GM12872 (cell line): ENCODE measurements at regions not wholly inside any gene's neighbourhood (a gene's known extent, or its start where the extent isn't known, plus 50 kb on each side); places are given as distances from the start of the nearest gene placed in this dataset.

Source experiments
- TF ChIP-seq, protein P1 (sequence below): IDR thresholded peaks from 3 replicates; pipeline ENCODE4 v1.5.1; 2011; ENCODE audit warnings: low read depth, mild to moderate bottlenecking, low read length, moderate library complexity; ENCODE audit not compliant: insufficient read depth

DNA sequence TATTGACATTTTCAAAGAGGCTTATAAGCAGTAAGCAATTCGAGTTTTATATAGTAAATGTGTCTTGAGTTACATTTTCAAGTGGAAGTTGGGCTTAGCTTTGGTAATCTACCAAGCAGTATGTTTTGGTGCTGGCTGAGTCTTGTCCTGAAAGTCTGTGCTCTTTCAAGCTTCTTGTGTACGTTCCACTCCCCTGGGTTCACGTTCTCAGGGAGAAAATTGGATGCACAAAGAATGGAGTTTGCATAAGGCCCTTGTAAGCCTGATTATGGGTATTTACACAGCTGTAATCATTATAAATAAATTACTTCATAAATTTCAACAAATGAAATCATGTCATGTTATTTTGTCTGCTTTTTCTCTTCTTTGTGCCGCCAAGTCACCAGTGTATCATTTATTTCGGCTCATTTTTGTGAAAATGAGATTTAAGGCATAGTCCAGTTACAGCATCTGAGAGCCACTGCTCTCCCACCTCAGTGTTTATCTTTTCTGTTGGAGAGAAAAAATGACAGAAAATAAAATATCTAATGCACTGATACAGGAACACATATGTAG is 262.5 kb downstream of the BTBD3 start:
- TF ChIP-seq, protein P1, sequence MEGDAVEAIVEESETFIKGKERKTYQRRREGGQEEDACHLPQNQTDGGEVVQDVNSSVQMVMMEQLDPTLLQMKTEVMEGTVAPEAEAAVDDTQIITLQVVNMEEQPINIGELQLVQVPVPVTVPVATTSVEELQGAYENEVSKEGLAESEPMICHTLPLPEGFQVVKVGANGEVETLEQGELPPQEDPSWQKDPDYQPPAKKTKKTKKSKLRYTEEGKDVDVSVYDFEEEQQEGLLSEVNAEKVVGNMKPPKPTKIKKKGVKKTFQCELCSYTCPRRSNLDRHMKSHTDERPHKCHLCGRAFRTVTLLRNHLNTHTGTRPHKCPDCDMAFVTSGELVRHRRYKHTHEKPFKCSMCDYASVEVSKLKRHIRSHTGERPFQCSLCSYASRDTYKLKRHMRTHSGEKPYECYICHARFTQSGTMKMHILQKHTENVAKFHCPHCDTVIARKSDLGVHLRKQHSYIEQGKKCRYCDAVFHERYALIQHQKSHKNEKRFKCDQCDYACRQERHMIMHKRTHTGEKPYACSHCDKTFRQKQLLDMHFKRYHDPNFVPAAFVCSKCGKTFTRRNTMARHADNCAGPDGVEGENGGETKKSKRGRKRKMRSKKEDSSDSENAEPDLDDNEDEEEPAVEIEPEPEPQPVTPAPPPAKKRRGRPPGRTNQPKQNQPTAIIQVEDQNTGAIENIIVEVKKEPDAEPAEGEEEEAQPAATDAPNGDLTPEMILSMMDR, result no peak

DNA sequence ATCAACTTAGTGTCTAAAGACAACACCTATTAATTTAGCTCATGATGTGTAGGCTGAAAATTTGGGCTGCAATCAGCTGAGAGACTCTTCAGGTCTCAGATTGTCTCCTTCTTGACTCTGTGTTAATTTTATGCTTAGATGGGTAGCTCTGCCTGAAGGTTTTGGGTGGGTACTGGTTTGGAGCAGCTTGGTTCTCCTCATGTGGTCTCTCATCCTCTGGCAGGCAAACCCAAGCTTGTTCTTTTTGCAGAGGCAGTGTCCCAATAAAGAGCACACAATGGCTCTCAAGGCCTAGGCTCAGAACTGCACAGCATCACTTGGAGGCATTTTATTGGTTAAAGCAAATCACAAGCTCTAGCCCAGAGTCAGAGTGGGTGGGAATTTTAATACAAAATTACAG is 280.6 kb downstream of the BTBD3 start:
- TF ChIP-seq, protein P1, result no peak

DNA sequence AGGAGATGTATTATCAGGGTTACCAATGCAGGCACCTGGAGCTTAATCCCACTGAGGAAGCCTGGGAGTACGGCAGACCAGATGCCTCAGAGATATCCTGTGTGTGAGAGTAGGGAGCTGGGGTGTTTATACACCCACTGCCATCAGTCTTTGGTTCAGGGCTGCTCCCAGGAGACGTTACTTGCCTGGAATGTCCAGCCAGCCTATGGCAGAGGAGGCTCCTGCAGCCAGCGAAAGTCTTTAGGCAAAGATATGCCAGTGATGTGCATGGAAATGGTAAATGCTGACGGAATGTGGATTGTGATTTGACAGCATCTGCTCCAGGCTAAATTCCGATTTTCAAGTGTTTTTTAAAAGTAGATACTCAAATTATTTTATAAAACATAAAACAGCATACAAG is 282.0 kb downstream of the BTBD3 start:
- TF ChIP-seq, protein P1, result no peak

DNA sequence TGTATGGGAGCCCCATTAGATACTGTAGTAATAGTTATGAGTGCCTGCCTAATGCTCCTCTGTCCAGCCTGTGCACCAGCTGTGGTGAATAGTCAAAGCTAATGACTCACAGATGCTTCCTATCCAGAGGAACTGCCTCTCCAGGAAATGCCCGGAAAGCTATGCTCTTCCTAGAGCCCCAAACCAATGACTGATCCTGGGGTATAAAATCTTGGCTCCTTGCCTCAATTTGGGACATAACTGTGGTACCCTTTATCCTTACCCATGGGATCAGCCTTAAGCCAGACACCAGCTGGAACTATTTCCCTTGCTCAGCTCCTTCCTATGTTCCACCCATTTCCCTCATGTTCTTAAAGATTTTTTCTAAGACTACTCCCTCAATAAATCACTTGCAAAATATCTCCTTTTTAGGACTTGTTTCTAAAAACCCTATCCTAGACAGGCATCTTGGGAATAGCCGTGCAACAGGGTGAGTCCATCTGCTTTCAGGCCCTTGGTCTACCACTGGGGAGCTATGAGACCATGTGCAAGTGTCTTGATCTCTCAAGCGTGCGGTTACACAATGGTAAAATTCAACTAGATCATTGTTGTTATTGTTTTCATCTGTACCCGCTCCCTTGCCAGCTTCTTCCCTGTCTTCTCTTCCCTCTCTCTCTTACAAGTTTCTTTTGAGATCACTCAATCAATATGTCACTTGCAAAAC is 283.7 kb downstream of the BTBD3 start:
- TF ChIP-seq, protein P1, result no peak

DNA sequence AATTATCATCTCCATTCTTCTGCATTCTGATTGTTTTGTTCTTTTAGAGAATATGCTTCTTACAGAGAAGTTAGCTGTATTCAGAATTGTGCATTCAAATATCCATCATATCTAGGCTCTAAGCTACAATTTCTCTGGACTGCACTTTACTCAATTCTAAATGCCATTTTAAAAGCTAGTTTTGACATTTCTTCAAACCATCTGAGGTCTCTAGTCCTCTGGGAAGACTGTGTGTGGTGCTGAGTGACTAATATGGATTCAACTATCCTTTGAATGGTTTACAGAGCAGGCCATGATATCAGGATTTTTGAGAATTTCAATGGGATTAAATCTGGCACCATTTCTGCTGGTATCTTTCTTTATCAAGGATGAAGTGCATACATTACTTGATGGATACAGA is 285.7 kb downstream of the BTBD3 start:
- TF ChIP-seq, protein P1, result no peak

DNA sequence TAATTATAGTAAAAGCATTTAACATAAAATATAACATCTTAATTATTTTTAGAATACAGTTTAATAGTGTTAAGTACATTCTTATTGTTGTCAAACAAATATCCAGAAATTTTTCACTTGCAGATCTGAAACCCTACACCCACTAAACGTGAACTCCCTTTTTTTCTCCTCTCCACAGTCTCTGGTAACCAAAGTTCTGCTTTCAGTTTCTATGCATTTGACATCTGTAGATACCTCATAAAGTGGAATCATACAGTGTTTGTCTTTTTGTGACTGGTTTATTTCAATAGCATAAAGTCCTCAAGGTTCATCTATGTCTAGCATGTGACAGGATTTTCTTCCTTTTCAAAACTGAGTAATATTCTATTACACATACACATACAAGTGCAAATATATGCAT is 286.3 kb downstream of the BTBD3 start:
- TF ChIP-seq, protein P1, result no peak

DNA sequence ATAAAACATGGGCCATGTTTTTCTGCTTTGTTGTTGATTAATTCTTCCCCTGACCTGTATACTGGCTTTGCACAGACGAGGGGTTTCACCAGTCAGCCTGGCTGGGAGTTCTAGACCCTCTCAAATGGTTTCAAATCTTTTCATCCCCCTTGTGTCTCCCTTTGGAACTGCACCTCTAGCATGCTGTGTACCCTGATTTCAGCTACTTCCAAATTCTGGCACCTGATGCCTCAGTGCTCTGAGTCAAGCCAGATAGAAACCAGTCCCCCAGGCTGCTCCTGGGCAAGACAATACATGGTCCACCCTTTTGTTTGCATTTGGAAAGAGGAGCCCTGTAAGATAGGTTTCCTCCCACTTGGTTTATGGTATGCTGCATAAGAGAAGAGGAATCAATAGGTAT is 290.2 kb downstream of the BTBD3 start:
- TF ChIP-seq, protein P1, result peak; percentile 69
